GM21786 (cell line): ENCODE measurements at regions not wholly inside any gene's neighbourhood (a gene's known extent, or its start where the extent isn't known, plus 50 kb on each side); places are given as distances from the start of the nearest gene placed in this dataset.
A peak's percentile ranks its signal among the peaks of the same experiment; 100 is the strongest.
"Not testable (repeated sequence)": the region's sequence is repeated elsewhere in the genome, so short reads cannot be mapped to it uniquely, and the experiment has no call there.

Experiments used
- ATAC-seq: cut with Tn5 transposase; IDR thresholded peaks from one replicate; pipeline ENCODE4 v1.9.1; 2021; ENCODE audit not compliant: unreplicated experiment

GRCh38 chr2:60358476-60358875, 195.0 kb downstream of the BCL11A start:
- no peak for ATAC-seq

GRCh38 chr2:60357996-60358395, 195.5 kb downstream of the BCL11A start:
- ATAC-seq = no peak

- ATAC-seq = peak; percentile 16
Observed at GRCh38 chr2:60356346-60356745, 197.1 kb downstream of the BCL11A start.

- ATAC-seq = no peak
Observed at GRCh38 chr2:60355849-60356261, 197.6 kb downstream of the BCL11A start.

GRCh38 chr2:60354713-60355112, 198.7 kb downstream of the BCL11A start:
- ATAC-seq = no peak

- peak; percentile 39 for ATAC-seq
Observed at GRCh38 chr2:60353863-60354262, 199.6 kb downstream of the BCL11A start.

- ATAC-seq = peak; percentile 6
Observed at GRCh38 chr2:60353406-60353800, 200.1 kb downstream of the BCL11A start.

GRCh38 chr2:60352491-60353405, 200.7 kb downstream of the BCL11A start:
- peak; percentile 24 for ATAC-seq

GRCh38 chr2:60351802-60352201, 201.7 kb downstream of the BCL11A start:
- no peak for ATAC-seq

- ATAC-seq = no peak
Observed at GRCh38 chr2:60351321-60351720, 202.1 kb downstream of the BCL11A start.

- no peak for ATAC-seq
Observed at GRCh38 chr2:60350791-60351190, 202.7 kb downstream of the BCL11A start.

- ATAC-seq = no peak
Observed at GRCh38 chr2:60347781-60348180, 205.7 kb downstream of the BCL11A start.

GRCh38 chr2:60342491-60342890, 211.0 kb downstream of the BCL11A start:
- not testable (repeated sequence) for ATAC-seq

- ATAC-seq = no peak
Observed at GRCh38 chr2:60341151-60341550, 212.3 kb downstream of the BCL11A start.

- ATAC-seq = no peak
Observed at GRCh38 chr2:60339286-60339685, 214.2 kb downstream of the BCL11A start.

GRCh38 chr2:60337142-60337497, 216.3 kb downstream of the BCL11A start:
- no peak for ATAC-seq

- ATAC-seq = peak; percentile 50
Observed at GRCh38 chr2:60336442-60337141, 216.9 kb downstream of the BCL11A start.

GRCh38 chr2:60335533-60336237, 217.8 kb downstream of the BCL11A start:
- ATAC-seq = no peak

- ATAC-seq = no peak
Observed at GRCh38 chr2:60334610-60335009, 218.8 kb downstream of the BCL11A start.

- ATAC-seq = no peak
Observed at GRCh38 chr2:60333264-60333663, 220.2 kb downstream of the BCL11A start.

GRCh38 chr2:60331115-60331809, 222.2 kb downstream of the BCL11A start:
- ATAC-seq = no peak
